GM19023 (cell line): ENCODE measurements at regions not wholly inside any gene's neighbourhood (a gene's known extent, or its start where the extent isn't known, plus 50 kb on each side); places are given as distances from the start of the nearest gene placed in this dataset.
"Not testable (repeated sequence)": the region's sequence is repeated elsewhere in the genome, so short reads cannot be mapped to it uniquely, and the experiment has no call there.

Experiments
- ATAC-seq: cut with Tn5 transposase; IDR thresholded peaks from one replicate; pipeline ENCODE4 v1.9.1; 2021; ENCODE audit warnings: mild to moderate bottlenecking, moderate library complexity; ENCODE audit not compliant: unreplicated experiment

DNA sequence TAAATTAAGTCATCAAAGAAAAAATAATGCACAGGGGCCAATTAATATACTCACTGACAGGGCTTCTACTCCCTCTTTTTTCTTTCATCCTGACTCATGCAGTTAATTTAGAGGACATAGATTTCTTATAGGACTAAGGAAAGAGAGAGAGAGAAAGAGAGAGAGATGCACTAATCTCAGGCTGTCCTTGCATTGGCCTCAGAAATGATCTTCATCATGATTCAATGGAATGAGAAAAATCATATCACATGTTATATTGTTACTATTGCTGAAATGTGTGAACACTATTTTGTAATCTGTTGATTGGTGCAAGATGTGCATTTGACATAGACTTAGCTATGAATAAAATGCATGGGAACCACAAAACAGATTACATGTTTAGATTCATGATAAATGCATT is 608.3 kb upstream of the NUDT12 start:
- no peak for ATAC-seq

- ATAC-seq, result no peak
Measured at GRCh38 chr5:104146652-104147051, 584.1 kb upstream of the NUDT12 start.

DNA sequence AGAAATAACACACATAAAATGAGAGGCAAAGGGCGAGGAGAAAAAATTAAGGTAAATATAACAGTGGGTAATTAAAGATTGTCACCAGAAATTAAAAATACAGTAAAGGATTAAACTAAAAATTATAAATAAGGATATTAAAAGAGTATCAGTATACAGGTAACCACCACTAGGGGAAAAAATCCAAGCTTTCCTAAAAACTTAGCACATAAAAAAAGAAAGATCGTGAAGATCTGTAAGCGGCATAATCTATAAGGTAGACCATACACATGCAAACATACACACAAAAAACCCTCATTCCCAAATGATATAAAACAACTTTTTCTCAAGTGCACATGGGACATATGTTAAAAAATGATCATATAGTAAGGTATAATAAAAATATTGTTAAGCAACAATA is 577.3 kb upstream of the NUDT12 start:
- ATAC-seq, result no peak

GRCh38 chr5:104130320-104130719 is 567.7 kb upstream of the NUDT12 start:
- ATAC-seq, result no peak

- ATAC-seq, result no peak
Measured at GRCh38 chr5:104128348-104128747, 565.8 kb upstream of the NUDT12 start.

- no peak for ATAC-seq
Measured at GRCh38 chr5:104126980-104127379, 564.4 kb upstream of the NUDT12 start.

DNA sequence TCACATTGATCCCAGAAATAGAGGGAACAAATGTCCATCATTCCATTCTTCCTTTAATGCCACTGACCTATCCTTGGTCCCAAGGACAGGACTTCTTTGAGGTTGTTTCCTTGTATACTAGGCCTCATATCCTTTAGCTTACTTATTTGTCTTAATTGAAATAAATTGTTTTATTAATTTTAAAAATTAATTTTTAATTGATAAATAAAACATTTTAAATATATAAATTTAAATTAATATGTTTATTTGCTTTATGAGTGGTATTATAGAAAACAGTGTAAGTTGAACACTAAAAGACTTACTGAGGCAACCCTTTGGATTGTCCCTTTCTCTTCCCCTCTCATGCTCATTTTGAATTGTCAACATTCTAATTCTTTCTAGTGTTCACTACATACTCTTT is 556.9 kb upstream of the NUDT12 start:
- ATAC-seq, result no peak

- ATAC-seq, result no peak
Measured at GRCh38 chr5:104111632-104112031, 549.0 kb upstream of the NUDT12 start.

GRCh38 chr5:104096451-104096850 is 533.9 kb upstream of the NUDT12 start:
- no peak for ATAC-seq

GRCh38 chr5:104095527-104095926 is 532.9 kb upstream of the NUDT12 start:
- ATAC-seq, result no peak

- no peak for ATAC-seq
Measured at GRCh38 chr5:104088876-104089778, 526.5 kb upstream of the NUDT12 start.

GRCh38 chr5:104084896-104085295 is 522.3 kb upstream of the NUDT12 start:
- no peak for ATAC-seq

- no peak for ATAC-seq
Measured at GRCh38 chr5:104082754-104083153, 520.2 kb upstream of the NUDT12 start.

DNA sequence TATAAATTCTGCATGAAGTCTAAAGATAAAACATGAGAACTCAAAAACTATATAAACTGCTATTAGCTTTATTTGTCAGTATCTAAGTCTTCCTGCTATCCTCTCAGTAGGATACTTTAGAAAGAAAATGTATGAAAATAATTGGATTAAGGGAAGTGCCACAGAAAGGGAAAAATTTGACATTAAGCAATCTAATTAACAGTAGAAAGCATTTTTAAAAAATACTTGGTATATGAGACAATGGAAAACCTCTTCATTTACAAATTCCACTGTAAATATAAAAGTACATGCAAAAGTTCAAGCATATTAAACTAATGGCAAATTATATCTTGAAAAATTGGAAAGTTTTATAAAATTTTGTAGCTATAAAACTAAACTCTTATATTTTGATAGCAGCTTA is 518.6 kb upstream of the NUDT12 start:
- no peak for ATAC-seq

GRCh38 chr5:104080646-104081175 is 518.1 kb upstream of the NUDT12 start:
- no peak for ATAC-seq

- ATAC-seq, result not testable (repeated sequence)
Measured at GRCh38 chr5:104079861-104080645, 517.5 kb upstream of the NUDT12 start.

- no peak for ATAC-seq
Measured at GRCh38 chr5:104071887-104072286, 509.3 kb upstream of the NUDT12 start.

GRCh38 chr5:104062621-104063377 is 500.2 kb upstream of the NUDT12 start:
- ATAC-seq, result no peak

DNA sequence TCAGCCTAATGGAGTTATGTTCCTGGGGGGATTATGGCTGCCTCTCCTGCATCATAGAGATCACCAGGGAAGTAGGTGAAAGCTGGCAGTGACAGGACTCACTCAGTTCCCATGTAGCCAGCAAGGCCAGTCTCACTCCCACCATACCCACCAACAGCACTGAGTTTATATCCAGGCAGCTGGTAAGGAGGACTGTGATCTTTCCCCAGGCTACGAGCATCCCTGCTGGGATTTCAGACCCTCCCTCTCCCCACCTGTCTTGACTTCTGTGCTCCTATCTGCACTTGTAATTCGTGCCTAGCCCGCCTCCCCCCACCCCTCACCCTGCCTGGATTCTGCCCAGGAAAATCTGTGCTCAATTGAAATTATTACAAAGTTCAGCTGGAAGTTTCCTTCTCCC is 499.1 kb upstream of the NUDT12 start:
- ATAC-seq, result no peak

DNA sequence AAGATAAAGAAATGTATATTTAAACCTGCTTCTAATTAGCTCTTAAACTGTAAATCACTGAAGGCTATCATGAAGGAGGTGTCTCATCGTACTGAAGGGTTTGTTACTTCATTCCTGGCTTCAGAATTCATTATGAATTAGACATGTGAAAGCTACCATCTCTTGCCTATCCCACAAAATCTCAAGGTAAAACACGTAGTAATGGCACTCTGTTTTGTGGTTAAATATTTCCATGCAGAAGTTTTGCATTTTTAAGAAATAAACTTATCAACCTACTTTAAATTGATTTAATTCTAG is 490.7 kb upstream of the NUDT12 start:
- ATAC-seq, result no peak
